Gastroesophageal sphincter (tissue), 4 donors: ENCODE measurements at regions not wholly inside any gene's neighbourhood (a gene's known extent, or its start where the extent isn't known, plus 50 kb on each side); places are given as distances from the start of the nearest gene placed in this dataset.

Experiments used
- ATAC-seq: fragments of 150-250 bp; one replicate; pipeline ENCODE4 v1.9.1; 2016; ENCODE audit warnings: mild to moderate bottlenecking, moderate library complexity
- H3K27ac ChIP-seq, 4 donors: fragments of 200-600 bp; sonication (generic) in 3 of 4; 1 replicate in 3 of 4; 2 replicates in 1 of 4; pipeline ENCODE4 v1.5.1; 2016 to 2019
- H3K27me3 ChIP-seq: fragments of 200-600 bp; sonication (generic); one replicate; pipeline ENCODE4 v1.5.1; 2019
- H3K36me3 ChIP-seq, 2 donors: fragments of 200-600 bp; sonication (generic); one replicate each; pipeline ENCODE4 v1.5.1; 2019; ENCODE audit warnings: control low read depth in 1 of 2
- H3K4me1 ChIP-seq, 3 donors: fragments of 200-600 bp; sonication (generic); 1 replicate in 2 of 3; 2 replicates in 1 of 3; pipeline ENCODE4 v1.5.1; 2016 to 2019; ENCODE audit warnings: control low read depth in 2 of 3
- H3K4me3 ChIP-seq, 2 donors: fragments of 200-600 bp; sonication (generic); one replicate each; pipeline ENCODE4 v1.5.1; 2019; ENCODE audit warnings: mild to moderate bottlenecking in 1 of 2, moderate library complexity in 1 of 2
- H3K9me3 ChIP-seq, 3 donors: fragments of 200-600 bp; sonication (generic); one replicate each; pipeline ENCODE4 v1.5.1; 2017 to 2019; ENCODE audit warnings: control low read depth in 2 of 3
- CTCF ChIP-seq, 4 experiments: fragments of 200-600 bp in 2 of 4; fragments of 450-650 bp in 2 of 4; sonication (generic) in 1 of 4; IDR thresholded peaks; one replicate each; pipeline ENCODE4 v1.5.1; 2017 to 2019; ENCODE audit warnings: antibody characterized with exemption in 4 of 4, mild to moderate bottlenecking in 2 of 4, moderate library complexity in 2 of 4
- EP300 ChIP-seq: sonication (generic); formaldehyde crosslinking; IDR thresholded peaks from one replicate; pipeline ENCODE4 v1.6.1; 2017; ENCODE audit warnings: antibody characterized with exemption, mild to moderate bottlenecking
- POLR2A ChIP-seq, 2 donors: fragments of 450-650 bp; IDR thresholded peaks; one replicate each; pipeline ENCODE4 v1.6.1; 2017; ENCODE audit warnings: antibody characterized with exemption in 2 of 2, mild to moderate bottlenecking in 2 of 2, moderate library complexity in 1 of 2
- POLR2AphosphoS5 ChIP-seq: sonication (generic); formaldehyde crosslinking; IDR thresholded peaks from one replicate; pipeline ENCODE4 v1.6.1; 2017; ENCODE audit warnings: antibody characterized with exemption
- WGBS, 2 donors: methylation state at CpG; one replicate each; pipeline ENCODE4 v1.1.5; 2018; ENCODE audit warnings: low coverage in 1 of 2; 5-methylcytosine and 5-hydroxymethylcytosine counted together

DNA sequence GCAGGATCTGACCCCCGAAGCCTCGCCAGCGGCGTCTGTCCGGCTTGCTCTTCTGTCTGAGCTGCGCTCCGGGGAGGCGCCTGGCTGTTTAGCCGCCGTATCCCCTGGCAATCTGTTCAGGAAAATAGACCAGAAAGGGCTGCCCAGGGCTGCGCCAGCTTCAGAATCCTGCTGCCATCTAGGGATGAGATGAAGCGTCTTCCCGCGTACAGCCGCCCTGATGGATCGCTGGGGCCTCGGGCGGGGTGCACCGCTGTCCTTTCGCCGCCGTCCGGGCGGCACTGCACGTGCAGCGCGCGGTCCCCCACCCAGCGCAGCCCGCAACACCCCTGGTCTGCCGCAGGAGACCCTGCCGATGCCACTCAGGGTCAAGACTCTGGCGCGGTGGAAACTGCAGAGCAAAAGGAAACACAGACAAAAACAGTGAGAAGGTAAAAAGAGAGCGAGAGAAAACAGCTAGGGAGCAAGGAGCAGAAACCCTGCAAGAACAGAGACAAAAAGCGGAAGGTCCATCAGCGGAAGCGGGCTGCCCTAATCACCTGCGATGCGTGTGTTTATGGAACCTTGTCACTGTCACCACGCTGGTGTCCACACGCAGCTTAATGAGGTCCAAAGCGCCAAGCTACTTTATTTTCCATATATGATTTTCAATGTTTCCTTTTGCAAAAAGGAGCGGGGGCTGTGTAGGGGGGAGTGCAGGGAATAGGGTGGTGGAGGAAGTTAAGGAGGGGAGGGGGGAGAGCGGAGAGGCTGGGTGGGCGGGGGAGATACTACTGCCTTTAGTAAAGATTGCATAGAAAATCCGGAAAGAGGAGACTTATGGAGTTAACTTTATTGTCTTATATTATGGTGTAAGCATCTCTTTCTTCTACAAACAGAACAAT lies 2113.3 kb upstream of the PIK3C3 start:
- peak overlapping the region; percentile 6 to 43 for H3K4me3 ChIP-seq
- ATAC-seq = peak; percentile 60

GRCh38 chr18:39840856-39841481 lies 2114.1 kb upstream of the PIK3C3 start:
- TF ChIP-seq CTCF (IDR thresholded peaks at IDR 0.05) (no peak), POLR2AphosphoS5 (no peak), EP300 (no peak), POLR2A (IDR thresholded peaks at IDR 0.05) (no peak)
- 6 to 9% methylated on average over 7 of the region's 7 CpGs for WGBS, 2 donors
- ATAC-seq = no peak
- no peaks in the 10 kb centered on the region for H3K9me3 ChIP-seq
- H3K27me3 ChIP-seq = no peaks in the 10 kb centered on the region
- H3K4me1 ChIP-seq = peaks cover 0 to 22% (median 15%) of the 10 kb centered on the region in 3 donors
- H3K36me3 ChIP-seq = no peaks in the 10 kb centered on the region
- peak overlapping the region in 1 of 2 donors; percentile 43 for H3K4me3 ChIP-seq
- H3K27ac ChIP-seq = no peak overlapping the region

More for the DNA sequence above, 2113.3 kb upstream of the PIK3C3 start:
- Histone ChIP-seq H3K36me3 (no peaks in the 10 kb centered on the region), H3K27me3 (no peaks in the 10 kb centered on the region), H3K4me1 (peaks cover 0 to 22% (median 22%) of the 10 kb centered on the region in 3 donors), H3K27ac (peak overlapping the region in 1 of 4 donors; percentile 38), H3K9me3 (no peaks in the 10 kb centered on the region)
- TF ChIP-seq CTCF (IDR thresholded peaks at IDR 0.05) (peak in 1 of 4 experiments; percentile 60), POLR2AphosphoS5 (no peak), POLR2A (IDR thresholded peaks at IDR 0.05) (no peak), EP300 (no peak)
- 10 to 13% methylated on average over 4 to 13 of the region's 47 CpGs for whole genome bisulfite sequencing, 2 donors

GRCh38 chr18:39840406-39840805 lies 2114.6 kb upstream of the PIK3C3 start:
- Histone ChIP-seq H3K4me1 (peaks cover 0 to 18% (median 13%) of the 10 kb centered on the region in 3 donors), H3K27me3 (no peaks in the 10 kb centered on the region), H3K9me3 (no peaks in the 10 kb centered on the region), H3K27ac (no peak overlapping the region), H3K36me3 (no peaks in the 10 kb centered on the region), H3K4me3 (no peak overlapping the region)
- 59 to 67% methylated on average over 2 to 3 of the region's 3 CpGs for WGBS, 2 donors
- TF ChIP-seq EP300 = no peak
- TF ChIP-seq POLR2A (IDR thresholded peaks at IDR 0.05) = no peak
- no peak for TF ChIP-seq CTCF (IDR thresholded peaks at IDR 0.05)
- no peak for TF ChIP-seq POLR2AphosphoS5
- ATAC-seq = no peak

GRCh38 chr18:39839782-39840181 lies 2115.3 kb upstream of the PIK3C3 start:
- Histone ChIP-seq H3K36me3 (no peaks in the 10 kb centered on the region), H3K4me3 (no peak overlapping the region), H3K27ac (no peak overlapping the region), H3K4me1 (peaks cover 0 to 18% (median 13%) of the 10 kb centered on the region in 3 donors), H3K27me3 (no peaks in the 10 kb centered on the region), H3K9me3 (no peaks in the 10 kb centered on the region)
- 93 to 98% methylated on average over 4 of the region's 4 CpGs for WGBS, 2 donors
- TF ChIP-seq EP300 (no peak), POLR2AphosphoS5 (no peak), CTCF (IDR thresholded peaks at IDR 0.05) (no peak), POLR2A (IDR thresholded peaks at IDR 0.05) (no peak)
- ATAC-seq = no peak
